ENCODE measurements at regions not wholly inside any gene's neighbourhood (a gene's known extent, or its start where the extent isn't known, plus 50 kb on each side); places are given as distances from the start of the nearest gene placed in this dataset.
A peak's percentile ranks its signal among the peaks of the same experiment; 100 is the strongest.

- Mint-ChIP-seq H3K4me1 (peaks cover 6% of the 10 kb centered on the region), H3K36me3 (ENCODE audit: low read depth) (no peaks in the 10 kb centered on the region), H3K27ac (no peak overlapping the region), H3K27me3 (ENCODE audit: insufficient read depth, low read depth, poor library complexity) (peaks cover 1% of the 10 kb centered on the region), H3K4me3 (no peak overlapping the region), H3K9me3 (no peaks in the 10 kb centered on the region; the same call in 2 of the 3 replicates)
- Histone ChIP-seq H3K4me1 (ENCODE audit: insufficient read depth) (no peaks in the 10 kb centered on the region), H3K27me3 (ENCODE audit: insufficient read depth) (no peaks in the 10 kb centered on the region), H3K4me3 (no peak overlapping the region), H3K4me2 (no peak overlapping the region), H3K27ac (ENCODE audit: low read depth) (no peak overlapping the region), H3F3A (replicated peaks; ENCODE audit: low read depth) (no peaks in the 10 kb centered on the region), H3K9me2 (ENCODE audit: insufficient read depth) (no peaks in the 10 kb centered on the region), H2AFZ (no peak overlapping the region), H3K36me3 (ENCODE audit: insufficient read depth) (no peaks in the 10 kb centered on the region), H4K20me1 (replicated peaks; ENCODE audit: insufficient read depth) (no peaks in the 10 kb centered on the region), H3K79me2 (replicated peaks; ENCODE audit: insufficient read depth) (no peaks in the 10 kb centered on the region)
- TF ChIP-seq EZH2phosphoT487 (IDR thresholded peaks at IDR 0.05; ENCODE audit: unreplicated experiment) = no peak
- peak; percentile 47 to 62 for TF ChIP-seq CTCF (conservative IDR thresholded peaks at IDR 0.05; ENCODE audit: low read depth in 2 of 2)
- ATAC-seq (peak; percentile 56), DNase-seq (ENCODE audit: low spot score) (peak; percentile 34)
Measured at GRCh38 chr20:11098888-11099287, 425.1 kb upstream of the JAG1 start.

- Mint-ChIP-seq H3K36me3 (ENCODE audit: low read depth) (no peaks in the 10 kb centered on the region), H3K4me3 (no peak overlapping the region), H3K4me1 (peaks cover 2% of the 10 kb centered on the region; the same call in 2 of the 3 replicates), H3K9me3 (no peaks in the 10 kb centered on the region; the same call in 2 of the 3 replicates), H3K27me3 (ENCODE audit: insufficient read depth, low read depth, poor library complexity) (peaks cover 1% of the 10 kb centered on the region), H3K27ac (no peak overlapping the region)
- Histone ChIP-seq H3K27me3 (ENCODE audit: insufficient read depth) (no peaks in the 10 kb centered on the region), H3K9me2 (ENCODE audit: insufficient read depth) (no peaks in the 10 kb centered on the region), H2AFZ (no peak overlapping the region), H3K4me2 (no peak overlapping the region), H3K79me2 (replicated peaks; ENCODE audit: insufficient read depth) (no peaks in the 10 kb centered on the region), H4K20me1 (replicated peaks; ENCODE audit: insufficient read depth) (no peaks in the 10 kb centered on the region), H3K27ac (ENCODE audit: low read depth) (no peak overlapping the region), H3K4me3 (no peak overlapping the region), H3K4me1 (ENCODE audit: insufficient read depth) (no peaks in the 10 kb centered on the region), H3K36me3 (ENCODE audit: insufficient read depth) (no peaks in the 10 kb centered on the region), H3F3A (replicated peaks; ENCODE audit: low read depth) (no peaks in the 10 kb centered on the region)
- DNase-seq (ENCODE audit: low spot score) (no peak), ATAC-seq (no peak)
- no peak for TF ChIP-seq EZH2 (IDR thresholded peaks at IDR 0.05; ENCODE audit: low read depth, unreplicated experiment)
- no peak for TF ChIP-seq STAT1 (IDR thresholded peaks at IDR 0.05; ENCODE audit: unreplicated experiment)
- TF ChIP-seq REST (IDR thresholded peaks at IDR 0.05; ENCODE audit: unreplicated experiment) = no peak
- TF ChIP-seq ZNF331 (CRISPR knock-in tag; IDR thresholded peaks at IDR 0.05; ENCODE audit: low read depth) = no peak
- no peak for TF ChIP-seq ZNF114 (CRISPR knock-in tag; IDR thresholded peaks at IDR 0.05)
- no peak for TF ChIP-seq EZH2phosphoT487 (IDR thresholded peaks at IDR 0.05; ENCODE audit: unreplicated experiment)
- no peak for TF ChIP-seq ETS1 (IDR thresholded peaks at IDR 0.05)
- TF ChIP-seq ZNF462 (CRISPR knock-in tag; IDR thresholded peaks at IDR 0.05) = no peak
- TF ChIP-seq JUNB (IDR thresholded peaks at IDR 0.05; ENCODE audit: unreplicated experiment) = no peak
Measured at GRCh38 chr20:11101243-11101642, 427.4 kb upstream of the JAG1 start.

Measured in GM23338 (cell line).